ENCODE measurements at regions not wholly inside any gene's neighbourhood (a gene's known extent, or its start where the extent isn't known, plus 50 kb on each side); places are given as distances from the start of the nearest gene placed in this dataset.
"Not testable (repeated sequence)": the region's sequence is repeated elsewhere in the genome, so short reads cannot be mapped to it uniquely, and the experiment has no call there.

- DNase-seq (ENCODE audit: low read depth in 2 of 2): no peak
Observed at GRCh38 chr9:71364186-71364955, 242.9 kb upstream of the TRPM3 start.

- DNase-seq (ENCODE audit: low read depth in 2 of 2): no peak
Observed at GRCh38 chr9:71363286-71363961, 242.0 kb upstream of the TRPM3 start.

GRCh38 chr9:71361357-71361756, 239.9 kb upstream of the TRPM3 start:
- no peak for DNase-seq (ENCODE audit: low read depth in 2 of 2)

GRCh38 chr9:71357346-71357745, 235.9 kb upstream of the TRPM3 start:
- no peak for DNase-seq (ENCODE audit: low read depth in 2 of 2)

- no peak for DNase-seq (ENCODE audit: low read depth in 2 of 2)
Observed at GRCh38 chr9:71355884-71356283, 234.5 kb upstream of the TRPM3 start.

GRCh38 chr9:71353720-71354119, 232.3 kb upstream of the TRPM3 start:
- DNase-seq (ENCODE audit: low read depth in 2 of 2): no peak

GRCh38 chr9:71352837-71353236, 231.4 kb upstream of the TRPM3 start:
- no peak for DNase-seq (ENCODE audit: low read depth in 2 of 2)

GRCh38 chr9:71349218-71349617, 227.8 kb upstream of the TRPM3 start:
- DNase-seq (ENCODE audit: low read depth in 2 of 2): no peak

GRCh38 chr9:71333321-71333720, 211.9 kb upstream of the TRPM3 start:
- DNase-seq (ENCODE audit: low read depth in 2 of 2): no peak

- no peak for DNase-seq (ENCODE audit: low read depth in 2 of 2)
Observed at GRCh38 chr9:71331603-71332002, 210.2 kb upstream of the TRPM3 start.

GRCh38 chr9:71329873-71330272, 208.5 kb upstream of the TRPM3 start:
- no peak for DNase-seq (ENCODE audit: low read depth in 2 of 2)

- DNase-seq (ENCODE audit: low read depth in 2 of 2): no peak
Observed at GRCh38 chr9:71326360-71326759, 204.9 kb upstream of the TRPM3 start.

- DNase-seq (ENCODE audit: low read depth in 2 of 2): no peak
Observed at GRCh38 chr9:71323357-71323756, 201.9 kb upstream of the TRPM3 start.

- no peak for DNase-seq (ENCODE audit: low read depth in 2 of 2)
Observed at GRCh38 chr9:71322311-71322710, 200.9 kb upstream of the TRPM3 start.

- DNase-seq (ENCODE audit: low read depth in 2 of 2): no peak
Observed at GRCh38 chr9:71308454-71308853, 187.0 kb upstream of the TRPM3 start.

- DNase-seq (ENCODE audit: low read depth in 2 of 2): no peak
Observed at GRCh38 chr9:71306134-71306533, 184.7 kb upstream of the TRPM3 start.

GRCh38 chr9:71303351-71303750, 181.9 kb upstream of the TRPM3 start:
- DNase-seq (ENCODE audit: low read depth in 2 of 2): no peak

GRCh38 chr9:71302776-71303175, 181.4 kb upstream of the TRPM3 start:
- DNase-seq (ENCODE audit: low read depth in 2 of 2): no peak

GRCh38 chr9:71295928-71296327, 174.5 kb upstream of the TRPM3 start:
- no peak for DNase-seq (ENCODE audit: low read depth in 2 of 2)

GRCh38 chr9:71286146-71286545, 164.7 kb upstream of the TRPM3 start:
- DNase-seq (ENCODE audit: low read depth in 2 of 2): no peak

- DNase-seq (ENCODE audit: low read depth in 2 of 2): peak in 1 of 2 donors; percentile 27
Observed at GRCh38 chr9:71285191-71285656, 163.8 kb upstream of the TRPM3 start.

- DNase-seq (ENCODE audit: low read depth in 2 of 2): not testable (repeated sequence)
Observed at GRCh38 chr9:71282116-71282515, 160.7 kb upstream of the TRPM3 start.

GRCh38 chr9:71279151-71279739, 157.8 kb upstream of the TRPM3 start:
- no peak for DNase-seq (ENCODE audit: low read depth in 2 of 2)

Measured in stimulated activated CD4-positive, alpha-beta T cell treated with anti-CD3 and anti-CD28 coated beads, Interleukin-1b, Interleukin-23, amount 100 ng/mL, for 4 hours (primary cell).